ENCODE measurements at regions not wholly inside any gene's neighbourhood (a gene's known extent, or its start where the extent isn't known, plus 50 kb on each side); places are given as distances from the start of the nearest gene placed in this dataset.

- H3K4me3 ChIP-seq (ENCODE audit: low read depth, low read length) = no peak overlapping the region
- DNase-seq (ENCODE audit: low read depth) = no peak
- TF ChIP-seq CTCF (IDR thresholded peaks at IDR 0.05; ENCODE audit: low read depth, low read length, missing control alignments) = no peak
Observed at GRCh38 chr16:35911899-35912298, 2452.5 kb downstream of the TP53TG3F start.

- no peak overlapping the region for H3K4me3 ChIP-seq (ENCODE audit: low read depth, low read length)
- DNase-seq (ENCODE audit: low read depth) = no peak
- no peak for TF ChIP-seq CTCF (IDR thresholded peaks at IDR 0.05; ENCODE audit: low read depth, low read length, missing control alignments)
Observed at GRCh38 chr16:35931722-35932121, 2472.3 kb downstream of the TP53TG3F start.

All from GM12864 (cell line).